Breast epithelium (tissue), 3 donors: ENCODE measurements at regions not wholly inside any gene's neighbourhood (a gene's known extent, or its start where the extent isn't known, plus 50 kb on each side); places are given as distances from the start of the nearest gene placed in this dataset.

Source experiments
- POLR2A ChIP-seq: fragments of 450-650 bp; IDR thresholded peaks from one replicate; pipeline ENCODE4 v1.6.1; 2016; ENCODE audit warnings: antibody characterized with exemption, mild to moderate bottlenecking, moderate library complexity
- TF ChIP-seq, protein P1 (sequence below), 3 donors: fragments of 450-650 bp; IDR thresholded peaks; one replicate each; pipeline ENCODE4 v1.5.1; 2016 to 2017; ENCODE audit warnings: antibody characterized with exemption in 3 of 3, mild to moderate bottlenecking in 3 of 3, moderate library complexity in 3 of 3

DNA sequence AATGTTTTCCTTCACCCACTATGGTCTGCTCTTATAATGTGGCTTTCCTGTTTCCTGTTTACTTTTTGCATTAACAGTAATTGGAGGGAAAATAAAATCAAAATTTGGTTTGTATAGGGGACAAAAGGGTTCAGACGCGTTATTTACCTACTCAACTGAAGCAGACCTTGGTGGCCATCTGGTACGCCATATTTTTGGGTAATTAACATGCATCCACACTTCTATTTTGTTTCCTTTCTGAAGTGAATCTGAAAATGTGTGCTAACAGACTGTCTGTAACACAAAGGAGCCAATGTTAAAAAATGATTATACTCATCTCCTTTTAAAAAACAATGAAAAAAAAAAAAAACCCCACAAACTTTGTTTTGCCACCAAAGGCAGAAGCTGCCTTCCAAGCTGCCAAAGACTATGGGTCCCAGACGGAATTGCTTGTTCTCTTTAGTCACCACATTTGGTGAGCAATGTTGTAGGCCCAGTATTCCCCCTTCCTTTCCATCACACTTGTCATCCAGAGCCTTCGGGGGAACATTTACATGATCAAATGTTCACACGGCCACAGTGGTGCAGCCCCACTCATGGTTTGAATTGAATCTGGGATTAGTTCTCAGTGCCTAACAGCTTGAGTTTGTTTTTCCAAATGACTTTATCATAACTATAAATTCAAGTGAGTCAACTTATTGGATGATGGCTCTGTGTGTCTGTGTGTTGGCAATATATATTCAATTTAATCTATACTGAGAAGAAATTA is 323.7 kb upstream of the CD180 start:
- TF ChIP-seq, protein P1, sequence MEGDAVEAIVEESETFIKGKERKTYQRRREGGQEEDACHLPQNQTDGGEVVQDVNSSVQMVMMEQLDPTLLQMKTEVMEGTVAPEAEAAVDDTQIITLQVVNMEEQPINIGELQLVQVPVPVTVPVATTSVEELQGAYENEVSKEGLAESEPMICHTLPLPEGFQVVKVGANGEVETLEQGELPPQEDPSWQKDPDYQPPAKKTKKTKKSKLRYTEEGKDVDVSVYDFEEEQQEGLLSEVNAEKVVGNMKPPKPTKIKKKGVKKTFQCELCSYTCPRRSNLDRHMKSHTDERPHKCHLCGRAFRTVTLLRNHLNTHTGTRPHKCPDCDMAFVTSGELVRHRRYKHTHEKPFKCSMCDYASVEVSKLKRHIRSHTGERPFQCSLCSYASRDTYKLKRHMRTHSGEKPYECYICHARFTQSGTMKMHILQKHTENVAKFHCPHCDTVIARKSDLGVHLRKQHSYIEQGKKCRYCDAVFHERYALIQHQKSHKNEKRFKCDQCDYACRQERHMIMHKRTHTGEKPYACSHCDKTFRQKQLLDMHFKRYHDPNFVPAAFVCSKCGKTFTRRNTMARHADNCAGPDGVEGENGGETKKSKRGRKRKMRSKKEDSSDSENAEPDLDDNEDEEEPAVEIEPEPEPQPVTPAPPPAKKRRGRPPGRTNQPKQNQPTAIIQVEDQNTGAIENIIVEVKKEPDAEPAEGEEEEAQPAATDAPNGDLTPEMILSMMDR (IDR thresholded peaks at IDR 0.05), result no peak
- no peak for TF ChIP-seq POLR2A
